Muscle of arm (tissue), 1 donor: ENCODE measurements at regions not wholly inside any gene's neighbourhood (a gene's known extent, or its start where the extent isn't known, plus 50 kb on each side); places are given as distances from the start of the nearest gene placed in this dataset.
"Not testable (repeated sequence)": the region's sequence is repeated elsewhere in the genome, so short reads cannot be mapped to it uniquely, and the experiment has no call there.

Experiments used
- DNase-seq: peaks from one replicate; pipeline ENCODE4 v3.0.0-alpha.2; 2013

- no peak for DNase-seq
These were observed 676.4 kb upstream of the ANKRD30A start for GRCh38 chr10:36448760-36449691.

GRCh38 chr10:36446881-36447280, 678.5 kb upstream of the ANKRD30A start:
- peak; percentile 77 for DNase-seq

- DNase-seq = no peak
These were observed 682.2 kb upstream of the ANKRD30A start for GRCh38 chr10:36443233-36443632.

- no peak for DNase-seq
These were observed 683.8 kb upstream of the ANKRD30A start for GRCh38 chr10:36441557-36441956.

- no peak for DNase-seq
These were observed 684.9 kb upstream of the ANKRD30A start for GRCh38 chr10:36440539-36440938.

- DNase-seq = no peak
These were observed 688.0 kb upstream of the ANKRD30A start for GRCh38 chr10:36437367-36437766.

GRCh38 chr10:36428507-36428906, 696.9 kb upstream of the ANKRD30A start:
- DNase-seq = no peak

- peak; percentile 77 for DNase-seq
These were observed 700.1 kb upstream of the ANKRD30A start for GRCh38 chr10:36425131-36425797.

- peak; percentile 34 for DNase-seq
These were observed 700.9 kb upstream of the ANKRD30A start for GRCh38 chr10:36424502-36424901.

- DNase-seq = no peak
These were observed 701.6 kb upstream of the ANKRD30A start for GRCh38 chr10:36423821-36424248.

- peak; percentile 83 for DNase-seq
These were observed 703.4 kb upstream of the ANKRD30A start for GRCh38 chr10:36421992-36422391.

GRCh38 chr10:36416513-36416912, 708.9 kb upstream of the ANKRD30A start:
- DNase-seq = no peak

- no peak for DNase-seq
These were observed 712.5 kb upstream of the ANKRD30A start for GRCh38 chr10:36412942-36413341.

- not testable (repeated sequence) for DNase-seq
These were observed 725.2 kb upstream of the ANKRD30A start for GRCh38 chr10:36400238-36400637.

GRCh38 chr10:36393801-36394200, 731.6 kb upstream of the ANKRD30A start:
- DNase-seq = no peak

GRCh38 chr10:36391405-36391804, 734.0 kb upstream of the ANKRD30A start:
- DNase-seq = no peak

GRCh38 chr10:36390221-36390620, 735.2 kb upstream of the ANKRD30A start:
- DNase-seq = no peak

- DNase-seq = no peak
These were observed 737.2 kb upstream of the ANKRD30A start for GRCh38 chr10:36388166-36388565.

- no peak for DNase-seq
These were observed 739.7 kb upstream of the ANKRD30A start for GRCh38 chr10:36385693-36386092.

- no peak for DNase-seq
These were observed 741.3 kb upstream of the FZD8 start for GRCh38 chr10:36383349-36383748.

- DNase-seq = no peak
These were observed 739.7 kb upstream of the FZD8 start for GRCh38 chr10:36381748-36382147.

- DNase-seq = no peak
These were observed 738.4 kb upstream of the FZD8 start for GRCh38 chr10:36380538-36380937.

- DNase-seq = no peak
These were observed 733.0 kb upstream of the FZD8 start for GRCh38 chr10:36375107-36375506.
